ENCODE measurements at regions not wholly inside any gene's neighbourhood (a gene's known extent, or its start where the extent isn't known, plus 50 kb on each side); places are given as distances from the start of the nearest gene placed in this dataset.

GRCh38 chr2:83282841-83283240 is 1176.2 kb downstream of the SUCLG1 start:
- Histone ChIP-seq H3K27ac (no peak overlapping the region), H3K4me1 (ENCODE audit: insufficient read depth) (no peaks in the 10 kb centered on the region), H3K9me3 (no peaks in the 10 kb centered on the region), H3K36me3 (no peaks in the 10 kb centered on the region), H3K4me3 (no peak overlapping the region), H3K27me3 (no peaks in the 10 kb centered on the region)
- TF ChIP-seq EP300 (IDR thresholded peaks at IDR 0.05), result no peak
- TF ChIP-seq CTCF (IDR thresholded peaks at IDR 0.05), result no peak
- TF ChIP-seq POLR2A (IDR thresholded peaks at IDR 0.05), result no peak
- intact Hi-C loops (cut with DNase I), result no loop called here
- DNase-seq, result no peak

DNA sequence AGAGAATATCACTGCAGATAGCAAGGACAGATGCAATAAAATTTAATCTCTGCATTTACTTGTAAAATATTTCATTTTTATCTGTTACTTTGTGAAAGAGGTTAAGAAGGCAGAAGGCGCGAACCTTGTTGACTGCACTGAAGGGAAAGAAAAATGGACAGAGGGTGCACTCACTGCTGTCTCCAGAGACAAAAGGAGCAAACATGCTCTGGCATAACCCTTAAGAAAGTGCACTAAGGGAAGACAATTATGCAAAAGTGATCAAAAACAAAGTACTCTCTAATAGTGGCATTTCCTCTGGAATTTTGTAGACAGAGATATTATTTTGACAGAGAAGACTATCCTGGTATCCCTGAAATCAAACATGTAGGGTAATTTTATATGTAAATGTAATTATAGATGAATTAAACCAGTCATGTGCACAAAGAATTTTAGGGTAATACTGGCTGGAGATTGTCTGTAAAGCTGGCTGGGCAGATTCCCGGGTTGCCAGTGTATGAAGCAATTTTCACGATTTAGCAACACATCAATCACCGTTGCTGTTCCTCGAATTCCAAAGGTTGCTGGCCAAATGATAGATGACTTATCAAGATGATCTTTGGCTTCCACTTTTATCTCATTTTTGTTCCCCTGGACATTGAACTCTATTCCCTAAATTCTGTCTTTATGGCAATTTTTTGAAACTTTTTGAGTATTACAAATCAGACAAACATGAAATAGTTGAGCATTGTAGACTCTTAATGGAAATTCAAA is 1176.9 kb downstream of the SUCLG1 start:
- no peak for TF ChIP-seq EP300 (IDR thresholded peaks at IDR 0.05)
- no peaks in the 10 kb centered on the region for H3K27me3 ChIP-seq
- WGBS, 3 donors, result 42 to 47% (median 46%) methylated on average over 6 of the region's 6 CpGs
- DNase-seq, result no peak
- H3K4me1 ChIP-seq (ENCODE audit: insufficient read depth), result no peaks in the 10 kb centered on the region
- H3K4me3 ChIP-seq, result no peak overlapping the region
- H3K9me3 ChIP-seq, result no peaks in the 10 kb centered on the region
- no peaks in the 10 kb centered on the region for H3K36me3 ChIP-seq
- intact Hi-C loops (cut with DNase I), result no loop called here
- no peak overlapping the region for H3K27ac ChIP-seq

DNA sequence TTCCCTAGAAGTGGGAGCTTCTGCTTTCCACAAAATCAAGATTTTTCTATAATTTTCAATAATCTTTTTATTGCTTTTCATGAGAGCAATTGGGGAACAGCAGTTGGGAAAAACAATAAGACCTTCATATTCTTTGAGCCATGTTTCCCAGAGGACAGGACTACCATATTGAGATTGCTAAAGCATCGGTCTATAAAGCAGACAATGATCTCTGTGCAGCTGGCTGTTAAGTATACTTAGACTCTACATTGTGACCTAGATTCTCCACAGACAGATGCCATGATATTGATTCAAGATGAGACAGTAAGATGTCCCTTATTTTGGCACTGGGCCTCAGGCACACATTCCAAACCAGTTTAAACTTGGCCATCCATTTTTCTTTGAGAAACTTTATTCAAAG is 1178.7 kb downstream of the SUCLG1 start:
- 84 to 95% (median 92%) methylated on average over 1 of the region's 1 CpG for whole genome bisulfite sequencing, 3 donors
- DNase-seq, result no peak
- H3K36me3 ChIP-seq, result no peaks in the 10 kb centered on the region
- no peaks in the 10 kb centered on the region for H3K4me1 ChIP-seq (ENCODE audit: insufficient read depth)
- intact Hi-C loops (cut with DNase I), result no loop called here
- TF ChIP-seq POLR2A (IDR thresholded peaks at IDR 0.05), result no peak
- TF ChIP-seq CTCF (IDR thresholded peaks at IDR 0.05), result no peak
- no peak for TF ChIP-seq EP300 (IDR thresholded peaks at IDR 0.05)
- no peaks in the 10 kb centered on the region for H3K9me3 ChIP-seq
- no peak overlapping the region for H3K4me3 ChIP-seq
- H3K27ac ChIP-seq, result no peak overlapping the region
- H3K27me3 ChIP-seq, result no peaks in the 10 kb centered on the region

GRCh38 chr2:83273322-83273721 is 1185.8 kb downstream of the SUCLG1 start:
- no peaks in the 10 kb centered on the region for H3K36me3 ChIP-seq
- H3K27ac ChIP-seq, result no peak overlapping the region
- no peaks in the 10 kb centered on the region for H3K27me3 ChIP-seq
- no peak for TF ChIP-seq CTCF (IDR thresholded peaks at IDR 0.05)
- TF ChIP-seq EP300 (IDR thresholded peaks at IDR 0.05), result no peak
- no peak for TF ChIP-seq POLR2A (IDR thresholded peaks at IDR 0.05)
- H3K4me1 ChIP-seq (ENCODE audit: insufficient read depth), result no peaks in the 10 kb centered on the region
- intact Hi-C loops (cut with DNase I), result no loop called here
- H3K9me3 ChIP-seq, result no peaks in the 10 kb centered on the region
- no peak for DNase-seq
- no peak overlapping the region for H3K4me3 ChIP-seq

DNA sequence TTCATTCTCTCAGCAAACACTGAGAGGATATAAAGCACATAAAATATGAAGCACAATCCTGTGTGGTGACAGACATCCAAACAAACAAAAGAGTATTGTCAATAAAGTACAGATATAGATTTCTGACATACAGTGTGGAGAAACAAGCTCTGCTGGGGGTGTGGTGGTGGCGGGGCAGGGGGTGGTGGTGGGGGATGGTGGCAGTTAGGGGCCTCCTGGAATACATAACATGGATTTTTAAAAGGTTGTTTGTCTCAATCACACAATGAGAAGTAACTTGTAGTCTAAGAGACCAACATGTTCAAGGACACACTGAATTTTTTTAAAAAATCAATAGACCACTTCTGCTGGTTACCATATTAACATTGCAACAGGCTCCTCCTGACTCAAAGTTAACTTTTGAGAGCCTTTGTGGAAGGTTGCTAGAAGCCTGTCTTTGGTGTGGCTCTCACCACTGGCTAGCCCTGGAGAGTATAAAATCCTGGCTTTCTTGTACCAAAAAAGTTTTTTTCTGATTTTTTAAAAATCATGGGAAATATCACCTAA is 1197.4 kb downstream of the SUCLG1 start:
- 65 to 73% (median 67%) methylated on average over 1 of the region's 1 CpG for WGBS, 3 donors
- Histone ChIP-seq H3K4me3 (no peak overlapping the region), H3K9me3 (no peaks in the 10 kb centered on the region), H3K36me3 (no peaks in the 10 kb centered on the region), H3K27me3 (no peaks in the 10 kb centered on the region), H3K4me1 (ENCODE audit: insufficient read depth) (no peaks in the 10 kb centered on the region), H3K27ac (no peak overlapping the region)
- DNase-seq, result no peak
- TF ChIP-seq CTCF (IDR thresholded peaks at IDR 0.05) (no peak), POLR2A (IDR thresholded peaks at IDR 0.05) (no peak), EP300 (IDR thresholded peaks at IDR 0.05) (no peak)
- intact Hi-C loops (cut with DNase I), result no loop called here

All from ovary (tissue), 7 donors.